H1 (cell line): ENCODE measurements at regions not wholly inside any gene's neighbourhood (a gene's known extent, or its start where the extent isn't known, plus 50 kb on each side); places are given as distances from the start of the nearest gene placed in this dataset.

ENCODE experiments used
- CBX5 ChIP-seq: fragments of 300-800, 300-1000 bp; sonication (generic); IDR thresholded peaks from 2 replicates; pipeline ENCODE4 v1.7.1; 2016; ENCODE audit warnings: antibody characterized with exemption, low read length, low read depth
- CHD2 ChIP-seq: IDR thresholded peaks from 2 replicates; pipeline ENCODE4 v1.6.1; 2012; ENCODE audit warnings: low read length, improper control_type of control experiment
- SAP30 ChIP-seq: fragments of 300-600 bp; sonication (generic); IDR thresholded peaks from 2 replicates; pipeline ENCODE4 v1.7.1; 2012; ENCODE audit warnings: low read length, moderate library complexity, mild to moderate bottlenecking, inconsistent platforms; ENCODE audit not compliant: insufficient read depth, insufficient replicate concordance

DNA sequence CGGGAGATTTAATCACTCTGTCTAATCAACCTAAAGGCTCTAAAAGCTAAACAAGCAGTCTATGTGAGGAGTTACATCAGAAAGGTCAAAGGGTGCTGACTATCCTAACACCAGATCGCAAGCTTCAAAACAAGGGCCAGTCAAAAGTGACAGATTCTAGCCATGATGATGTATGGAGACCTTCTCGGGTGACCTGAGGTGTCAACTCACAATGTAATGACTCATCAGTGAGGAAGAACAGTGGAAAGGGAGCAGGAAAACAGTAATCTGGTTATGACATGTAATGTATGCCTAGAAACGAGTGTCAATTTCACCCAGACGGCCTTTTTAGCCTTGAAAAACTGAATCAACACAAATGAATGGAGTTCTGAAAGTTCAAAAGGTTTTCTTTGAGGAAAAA, 375.3 kb downstream of the IDS start (continued):
- TF ChIP-seq CHD2 (no peak), CBX5 (no peak), SAP30 (no peak)
